Kidney epithelial cell (primary cell): ENCODE measurements at regions not wholly inside any gene's neighbourhood (a gene's known extent, or its start where the extent isn't known, plus 50 kb on each side); places are given as distances from the start of the nearest gene placed in this dataset.

Source experiments
- DNase-seq: peaks from one replicate; pipeline ENCODE4 v3.0.0-alpha.2; 2010; ENCODE audit warnings: low read depth
- H3K27me3 ChIP-seq: 2 replicates; pipeline ENCODE4 v1.6.0; 2011; ENCODE audit warnings: low read length; ENCODE audit not compliant: control insufficient read depth, insufficient read depth
- H3K36me3 ChIP-seq: 2 replicates; pipeline ENCODE4 v1.5.1; 2011; ENCODE audit warnings: low read length; ENCODE audit not compliant: control insufficient read depth, insufficient read depth
- H3K4me3 ChIP-seq: 2 replicates; pipeline ENCODE4 v1.5.1; 2011; ENCODE audit warnings: low read depth, mild to moderate bottlenecking, control low read depth, low read length
- CTCF ChIP-seq: IDR thresholded peaks from 2 replicates; pipeline ENCODE4 v1.5.1; 2011; ENCODE audit warnings: mild to moderate bottlenecking, moderate library complexity, low read length, control low read depth, inconsistent platforms; ENCODE audit not compliant: insufficient read depth, poor library complexity, severe bottlenecking

- Histone ChIP-seq H3K27me3 (no peaks in the 10 kb centered on the region), H3K4me3 (no peak overlapping the region), H3K36me3 (no peaks in the 10 kb centered on the region)
- no peak for DNase-seq
- no peak for TF ChIP-seq CTCF
Measured at GRCh38 chr1:64318428-64318827, 115.0 kb downstream of the UBE2U start.

- no peak for TF ChIP-seq CTCF
- H3K27me3 ChIP-seq, result no peaks in the 10 kb centered on the region
- no peaks in the 10 kb centered on the region for H3K36me3 ChIP-seq
- DNase-seq, result no peak
- no peak overlapping the region for H3K4me3 ChIP-seq
Measured at GRCh38 chr1:64320007-64320406, 116.6 kb downstream of the UBE2U start.

- no peak for TF ChIP-seq CTCF
- Histone ChIP-seq H3K36me3 (no peaks in the 10 kb centered on the region), H3K27me3 (no peaks in the 10 kb centered on the region), H3K4me3 (no peak overlapping the region)
- no peak for DNase-seq
Measured at GRCh38 chr1:64320470-64320869, 117.0 kb downstream of the UBE2U start.

- H3K27me3 ChIP-seq, result no peaks in the 10 kb centered on the region
- no peak for TF ChIP-seq CTCF
- no peak for DNase-seq
- no peaks in the 10 kb centered on the region for H3K36me3 ChIP-seq
- H3K4me3 ChIP-seq, result no peak overlapping the region
Measured at GRCh38 chr1:64320922-64321614, 117.6 kb downstream of the UBE2U start.

GRCh38 chr1:64323054-64323453, 119.6 kb downstream of the UBE2U start:
- DNase-seq, result no peak
- H3K27me3 ChIP-seq, result no peaks in the 10 kb centered on the region
- no peak overlapping the region for H3K4me3 ChIP-seq
- no peaks in the 10 kb centered on the region for H3K36me3 ChIP-seq
- TF ChIP-seq CTCF, result no peak

GRCh38 chr1:64323882-64324281, 120.5 kb downstream of the UBE2U start:
- Histone ChIP-seq H3K27me3 (no peaks in the 10 kb centered on the region), H3K36me3 (no peaks in the 10 kb centered on the region), H3K4me3 (no peak overlapping the region)
- TF ChIP-seq CTCF, result no peak
- DNase-seq, result no peak
